HT1080 (cell line): ENCODE measurements at regions not wholly inside any gene's neighbourhood (a gene's known extent, or its start where the extent isn't known, plus 50 kb on each side); places are given as distances from the start of the nearest gene placed in this dataset.
A peak's percentile ranks its signal among the peaks of the same experiment; 100 is the strongest.

Experiments used
- DNase-seq: peaks from one replicate; pipeline ENCODE4 v3.0.0-alpha.2; 2015; ENCODE audit warnings: low read depth

DNA sequence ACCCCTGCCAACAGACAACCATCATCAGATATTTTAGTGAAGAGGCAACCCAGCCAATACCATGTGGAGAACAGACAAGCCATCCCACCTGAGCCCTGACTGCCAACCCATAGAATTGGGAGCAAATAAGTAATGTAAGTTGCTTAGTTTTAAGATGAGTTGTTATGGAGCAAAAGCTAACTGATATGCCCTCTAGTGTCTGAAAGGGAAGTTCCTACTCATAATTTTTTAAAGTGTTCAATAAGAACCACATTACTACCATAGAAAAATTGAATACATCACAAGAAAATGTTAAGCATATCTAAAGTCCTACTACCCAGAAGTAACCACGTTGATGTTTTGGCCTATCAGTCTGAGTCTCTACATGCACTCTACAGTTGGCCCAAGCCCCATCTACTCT lies 50.8 kb upstream of the SLC36A4 start:
- DNase-seq = no peak

GRCh38 chr11:93249459-93250220 lies 51.8 kb upstream of the SLC36A4 start:
- no peak for DNase-seq

GRCh38 chr11:93250326-93250725 lies 52.5 kb upstream of the SLC36A4 start:
- no peak for DNase-seq

GRCh38 chr11:93251922-93252321 lies 54.1 kb upstream of the SLC36A4 start:
- no peak for DNase-seq

DNA sequence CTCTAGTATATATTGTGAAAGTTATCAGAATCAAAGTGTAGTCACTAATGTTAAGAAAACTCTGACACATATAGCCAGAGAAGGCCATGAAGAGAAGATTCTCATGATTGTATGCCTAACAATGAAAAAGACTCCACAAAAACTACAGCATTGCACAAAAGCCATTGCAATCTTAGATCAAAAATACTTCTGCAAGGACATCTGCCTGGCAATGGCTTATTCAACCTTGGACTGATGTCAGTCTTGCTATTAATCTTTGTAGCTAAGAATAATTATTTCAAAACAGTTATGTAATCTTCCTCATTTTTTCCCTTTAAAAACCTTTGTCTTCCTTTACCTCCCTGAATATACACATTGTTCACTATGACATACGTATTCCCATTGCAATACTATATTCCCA lies 55.3 kb upstream of the SLC36A4 start:
- DNase-seq = no peak

DNA sequence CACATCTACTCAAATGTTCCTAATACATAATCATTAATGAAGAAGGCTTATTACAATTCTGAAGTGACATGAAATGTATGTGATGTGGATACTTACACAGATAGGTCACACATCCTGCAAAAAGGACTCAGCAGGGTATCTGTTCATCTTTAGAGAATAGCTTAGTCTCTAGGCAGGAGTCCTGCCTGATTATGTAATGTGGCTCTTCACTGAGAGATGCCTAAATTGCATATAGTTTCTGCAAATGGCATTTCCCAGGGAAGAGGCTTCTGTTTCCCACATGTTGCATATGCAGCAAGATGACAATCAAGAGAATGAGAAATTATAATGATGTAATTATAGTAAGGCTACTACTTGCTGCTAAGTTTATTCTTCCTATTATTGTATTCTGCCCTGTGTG lies 58.8 kb upstream of the SLC36A4 start:
- DNase-seq = no peak

- DNase-seq = no peak
Observed at GRCh38 chr11:93267383-93267782, 63.2 kb upstream of the DEUP1 start.

DNA sequence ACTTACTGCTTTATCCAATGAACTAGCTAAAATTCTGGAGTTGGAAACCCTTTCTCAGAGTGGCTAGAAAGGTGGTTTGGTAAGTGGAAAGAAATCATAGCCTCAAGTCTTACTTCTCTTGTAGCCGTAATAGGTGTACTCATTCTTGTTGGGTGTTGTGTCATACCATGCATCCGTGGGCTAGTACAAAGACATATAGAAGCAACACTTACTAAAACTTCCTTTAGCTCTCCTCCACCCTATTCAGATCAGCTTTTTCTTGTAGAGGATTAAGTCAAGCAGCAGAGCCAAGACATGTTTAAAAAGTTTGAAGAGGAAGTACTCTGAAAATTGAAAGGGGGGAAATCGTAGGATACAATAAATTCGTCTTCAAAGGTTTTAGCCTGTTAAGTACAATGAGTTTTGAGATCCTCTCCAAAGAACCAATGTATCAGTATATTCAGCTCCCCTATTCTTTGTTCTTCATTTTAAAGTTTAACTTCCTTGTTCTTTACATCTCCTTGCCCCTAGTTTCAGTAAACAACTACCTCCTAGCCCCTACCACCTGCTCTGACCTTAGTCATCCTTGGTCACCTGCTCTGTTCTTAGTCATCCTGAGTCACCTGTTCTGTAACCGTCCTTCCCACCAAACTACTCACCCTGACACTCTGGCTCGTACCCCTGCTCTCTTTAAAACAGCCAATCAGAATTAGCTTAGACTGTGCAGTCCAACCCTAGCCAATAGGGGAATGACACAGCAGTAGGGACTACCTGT lies 62.1 kb upstream of the DEUP1 start:
- peak; percentile 30 for DNase-seq

- DNase-seq = no peak
Observed at GRCh38 chr11:93271596-93271995, 58.9 kb upstream of the DEUP1 start.

DNA sequence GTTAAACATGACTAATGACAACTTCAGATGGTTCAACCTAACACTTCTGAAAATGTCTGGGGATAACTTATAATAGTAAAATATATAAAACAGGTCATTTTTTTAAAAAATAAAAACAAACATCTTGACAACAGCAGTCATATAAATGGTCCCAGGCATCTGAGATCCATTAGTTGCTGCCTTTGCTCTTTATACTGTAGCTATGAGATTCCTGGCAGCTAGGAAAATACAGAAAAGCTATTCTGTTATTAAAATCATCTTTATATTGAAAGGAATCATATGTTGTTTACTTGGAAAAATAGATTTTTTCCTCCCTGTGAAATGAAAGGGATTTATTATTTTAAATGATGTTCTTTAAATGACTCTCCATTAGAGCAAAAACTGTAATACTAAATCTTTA lies 55.7 kb upstream of the DEUP1 start:
- no peak for DNase-seq

DNA sequence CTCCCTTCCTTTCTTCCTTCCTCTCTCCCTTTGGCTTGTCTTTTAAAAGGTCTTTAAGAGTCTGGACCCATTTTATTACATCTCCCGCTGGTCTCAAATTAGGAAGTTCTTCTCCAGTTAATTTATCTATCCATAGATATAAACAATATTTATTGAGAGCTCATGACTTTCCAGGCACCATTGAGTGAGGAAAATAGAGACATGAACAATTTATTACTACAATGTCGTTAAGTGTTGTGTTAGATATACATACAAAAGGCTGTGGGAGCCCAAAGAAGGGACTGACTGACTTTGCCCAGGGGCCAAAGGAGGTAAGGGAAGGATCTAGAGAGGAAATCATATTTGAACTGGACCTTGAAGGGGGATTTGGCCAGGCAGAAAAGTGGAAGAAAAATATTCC lies 51.6 kb upstream of the DEUP1 start:
- DNase-seq = no peak

DNA sequence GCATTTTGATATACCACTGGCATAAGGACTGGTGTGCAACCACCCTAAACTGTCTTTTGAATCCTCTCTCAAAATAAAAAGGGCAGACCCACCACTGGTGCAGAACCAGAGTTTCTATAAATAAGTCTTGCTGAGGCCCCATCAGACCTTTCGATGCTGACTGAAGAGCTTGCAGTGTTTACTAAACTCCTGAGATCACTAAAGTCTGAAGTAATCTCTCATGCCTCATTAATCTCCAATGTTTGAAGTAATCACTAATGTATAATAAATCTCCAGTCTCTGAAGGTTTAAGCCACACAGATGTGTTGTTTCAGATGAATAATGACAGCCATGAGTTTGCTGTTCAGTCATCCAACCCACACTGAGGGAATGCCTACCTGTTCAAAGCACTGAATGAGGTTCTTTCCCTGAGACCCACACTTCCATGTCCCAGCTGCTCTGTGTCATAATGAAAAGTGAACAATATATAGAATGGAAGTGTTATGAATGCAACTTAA lies 50.6 kb upstream of the DEUP1 start:
- no peak for DNase-seq
